Upper lobe of right lung (tissue), 1 donor: ENCODE measurements at regions not wholly inside any gene's neighbourhood (a gene's known extent, or its start where the extent isn't known, plus 50 kb on each side); places are given as distances from the start of the nearest gene placed in this dataset.

Experiments used
- ATAC-seq: fragments of 200-7000 bp; cut with Tn5 transposase; one replicate; pipeline ENCODE4 v1.9.1; 2020; ENCODE audit warnings: mild to moderate bottlenecking, moderate library complexity
- DNase-seq: peaks from one replicate; pipeline ENCODE4 v3.0.0-alpha.2; 2020
- H3K27ac ChIP-seq: fragments of 200-600 bp; one replicate; pipeline ENCODE4 v1.8.0; 2022
- H3K27me3 ChIP-seq: fragments of 200-600 bp; one replicate; pipeline ENCODE4 v1.8.0; 2022; ENCODE audit warnings: mild to moderate bottlenecking
- H3K36me3 ChIP-seq: fragments of 200-600 bp; one replicate; pipeline ENCODE4 v1.8.0; 2022
- H3K4me1 ChIP-seq: fragments of 200-600 bp; one replicate; pipeline ENCODE4 v1.8.0; 2022
- H3K4me3 ChIP-seq: fragments of 200-600 bp; one replicate; pipeline ENCODE4 v1.8.0; 2022; ENCODE audit warnings: mild to moderate bottlenecking
- H3K9me3 ChIP-seq: fragments of 200-600 bp; one replicate; pipeline ENCODE4 v1.8.0; 2022
- intact Hi-C: fragments of 100-400 bp; cut with DNase I; formaldehyde crosslinking; loops from one replicate; pipeline ENCODE4 v1.11.0; 2022
- TF ChIP-seq, protein P1 (sequence below): fragments of 200-600 bp; IDR thresholded peaks from one replicate; pipeline ENCODE4 v1.8.0; 2022; ENCODE audit warnings: antibody characterized with exemption
- donor health status: DM: no; HTN: yes; CAD: no; lungs with severe emphysema.

GRCh38 chr16:85338989-85339685, 226.9 kb upstream of the CIBAR2 start:
- Histone ChIP-seq H3K4me3 (no peak overlapping the region), H3K36me3 (no peaks in the 10 kb centered on the region), H3K27ac (no peak overlapping the region), H3K9me3 (no peaks in the 10 kb centered on the region), H3K27me3 (no peaks in the 10 kb centered on the region), H3K4me1 (no peaks in the 10 kb centered on the region)
- TF ChIP-seq, protein P1, sequence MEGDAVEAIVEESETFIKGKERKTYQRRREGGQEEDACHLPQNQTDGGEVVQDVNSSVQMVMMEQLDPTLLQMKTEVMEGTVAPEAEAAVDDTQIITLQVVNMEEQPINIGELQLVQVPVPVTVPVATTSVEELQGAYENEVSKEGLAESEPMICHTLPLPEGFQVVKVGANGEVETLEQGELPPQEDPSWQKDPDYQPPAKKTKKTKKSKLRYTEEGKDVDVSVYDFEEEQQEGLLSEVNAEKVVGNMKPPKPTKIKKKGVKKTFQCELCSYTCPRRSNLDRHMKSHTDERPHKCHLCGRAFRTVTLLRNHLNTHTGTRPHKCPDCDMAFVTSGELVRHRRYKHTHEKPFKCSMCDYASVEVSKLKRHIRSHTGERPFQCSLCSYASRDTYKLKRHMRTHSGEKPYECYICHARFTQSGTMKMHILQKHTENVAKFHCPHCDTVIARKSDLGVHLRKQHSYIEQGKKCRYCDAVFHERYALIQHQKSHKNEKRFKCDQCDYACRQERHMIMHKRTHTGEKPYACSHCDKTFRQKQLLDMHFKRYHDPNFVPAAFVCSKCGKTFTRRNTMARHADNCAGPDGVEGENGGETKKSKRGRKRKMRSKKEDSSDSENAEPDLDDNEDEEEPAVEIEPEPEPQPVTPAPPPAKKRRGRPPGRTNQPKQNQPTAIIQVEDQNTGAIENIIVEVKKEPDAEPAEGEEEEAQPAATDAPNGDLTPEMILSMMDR = no peak
- DNase-seq (no peak), ATAC-seq (no peak)
- intact Hi-C loops = no loop called here

- no peaks in the 10 kb centered on the region for H3K27me3 ChIP-seq
- H3K4me3 ChIP-seq = no peak overlapping the region
- H3K27ac ChIP-seq = no peak overlapping the region
- no peaks in the 10 kb centered on the region for H3K4me1 ChIP-seq
- ATAC-seq (no peak), DNase-seq (no peak)
- intact Hi-C loops = no loop called here
- no peaks in the 10 kb centered on the region for H3K36me3 ChIP-seq
- H3K9me3 ChIP-seq = no peaks in the 10 kb centered on the region
- TF ChIP-seq, protein P1 = no peak
Observed at GRCh38 chr16:85341972-85342695, 229.9 kb upstream of the CIBAR2 start.

DNA sequence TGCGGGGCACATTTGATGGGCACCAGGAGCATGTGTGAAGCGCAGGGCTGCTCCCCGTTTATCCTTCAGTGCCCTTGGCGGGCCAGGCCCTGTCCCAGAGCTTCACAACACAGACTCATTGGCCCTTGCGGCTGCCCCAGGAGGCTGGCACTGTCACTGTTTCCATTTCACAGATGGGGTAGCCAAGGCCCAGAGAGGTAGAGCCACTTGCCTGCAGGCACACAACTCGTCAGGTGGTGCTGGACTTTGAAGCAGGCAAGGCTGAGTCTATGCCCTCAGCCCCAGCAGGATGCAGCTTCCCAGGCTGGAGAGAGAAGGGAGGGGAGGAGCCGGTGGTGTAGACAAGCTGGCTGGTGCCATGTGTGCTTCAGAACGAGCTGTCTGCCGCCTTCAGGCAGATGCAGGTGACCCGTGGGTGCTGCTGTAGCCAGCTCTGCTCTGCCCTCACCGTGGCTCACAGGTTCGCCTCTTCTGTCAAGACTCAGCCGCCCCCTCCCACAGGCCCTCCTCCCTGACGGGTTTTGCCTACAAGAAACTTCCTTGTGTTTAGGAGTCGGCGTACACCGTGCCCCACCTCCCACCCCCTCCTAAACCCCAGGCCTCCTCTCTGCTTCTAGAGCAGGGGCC, 232.3 kb upstream of the CIBAR2 start:
- no peaks in the 10 kb centered on the region for H3K9me3 ChIP-seq
- TF ChIP-seq, protein P1 = no peak
- intact Hi-C loops = no loop called here
- no peaks in the 10 kb centered on the region for H3K36me3 ChIP-seq
- no peak overlapping the region for H3K27ac ChIP-seq
- ATAC-seq (no peak), DNase-seq (no peak)
- H3K27me3 ChIP-seq = no peaks in the 10 kb centered on the region
- no peaks in the 10 kb centered on the region for H3K4me1 ChIP-seq
- H3K4me3 ChIP-seq = no peak overlapping the region

DNA sequence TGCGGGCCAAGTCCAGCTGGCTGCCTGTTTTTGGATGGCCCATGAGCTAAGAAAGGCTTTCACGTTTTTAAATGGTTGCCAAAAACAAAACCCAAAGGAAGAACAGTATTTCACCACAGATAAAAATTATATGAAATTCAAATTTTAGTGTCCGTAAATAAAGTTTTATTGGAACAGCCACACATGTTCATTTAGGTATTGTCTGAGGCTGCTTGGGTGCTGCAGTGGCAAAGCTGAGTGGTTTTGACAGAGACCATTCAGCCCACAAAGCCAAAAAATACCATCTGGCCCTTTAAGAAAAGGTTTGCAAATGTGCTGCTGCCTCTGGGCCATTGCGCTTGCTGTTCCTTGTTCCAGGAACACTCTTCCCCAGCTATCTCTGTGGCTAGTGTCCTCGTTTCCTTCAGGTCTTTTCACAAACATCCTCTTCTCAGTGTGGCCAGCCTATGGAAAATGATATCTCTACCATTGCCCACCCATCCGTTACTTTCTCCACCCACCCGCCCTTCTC, 232.9 kb upstream of the CIBAR2 start:
- H3K27me3 ChIP-seq = no peaks in the 10 kb centered on the region
- H3K27ac ChIP-seq = no peak overlapping the region
- H3K9me3 ChIP-seq = no peaks in the 10 kb centered on the region
- DNase-seq = no peak
- TF ChIP-seq, protein P1 = no peak
- no peak for ATAC-seq
- H3K4me3 ChIP-seq = no peak overlapping the region
- intact Hi-C loops = no loop called here
- H3K36me3 ChIP-seq = no peaks in the 10 kb centered on the region
- peaks cover 5% of the 10 kb centered on the region for H3K4me1 ChIP-seq

- Histone ChIP-seq H3K9me3 (no peaks in the 10 kb centered on the region), H3K4me1 (peaks cover 17% of the 10 kb centered on the region), H3K4me3 (no peak overlapping the region), H3K27ac (no peak overlapping the region), H3K27me3 (no peaks in the 10 kb centered on the region), H3K36me3 (no peaks in the 10 kb centered on the region)
- intact Hi-C loops = no loop called here
- ATAC-seq (no peak), DNase-seq (no peak)
- TF ChIP-seq, protein P1 = no peak
Observed at GRCh38 chr16:85346404-85347212, 234.3 kb upstream of the CIBAR2 start.
